ENCODE measurements at regions not wholly inside any gene's neighbourhood (a gene's known extent, or its start where the extent isn't known, plus 50 kb on each side); places are given as distances from the start of the nearest gene placed in this dataset.
A peak's percentile ranks its signal among the peaks of the same experiment; 100 is the strongest.
"Not testable (repeated sequence)": the region's sequence is repeated elsewhere in the genome, so short reads cannot be mapped to it uniquely, and the experiment has no call there.

DNA sequence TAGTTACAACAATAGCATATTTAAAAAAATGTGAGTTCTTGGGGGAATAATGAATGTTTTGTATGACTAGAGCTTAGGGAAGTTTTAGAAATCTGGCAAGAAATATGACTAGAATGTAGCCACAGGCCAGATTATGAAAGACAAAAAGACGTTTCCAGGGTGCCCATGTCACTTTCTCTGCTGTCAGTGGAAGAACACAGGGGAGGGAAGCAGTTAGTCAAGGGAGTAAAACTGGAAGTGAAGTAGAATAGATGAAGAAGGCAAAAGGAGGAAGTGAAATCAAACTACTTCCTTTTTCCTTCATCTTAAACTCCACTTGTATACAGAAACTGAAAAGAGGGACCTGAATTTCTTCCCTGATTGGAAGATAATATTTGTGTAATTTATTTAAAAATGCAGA is 81.2 kb upstream of the ATP2B1 start:
- DNase-seq, result no peak

- DNase-seq, result no peak
Measured at GRCh38 chr12:89787763-89788162, 79.1 kb upstream of the ATP2B1 start.

- DNase-seq, result no peak
Measured at GRCh38 chr12:89786177-89786810, 77.7 kb upstream of the ATP2B1 start.

GRCh38 chr12:89783359-89784060 is 74.9 kb upstream of the ATP2B1 start:
- DNase-seq, result no peak

DNA sequence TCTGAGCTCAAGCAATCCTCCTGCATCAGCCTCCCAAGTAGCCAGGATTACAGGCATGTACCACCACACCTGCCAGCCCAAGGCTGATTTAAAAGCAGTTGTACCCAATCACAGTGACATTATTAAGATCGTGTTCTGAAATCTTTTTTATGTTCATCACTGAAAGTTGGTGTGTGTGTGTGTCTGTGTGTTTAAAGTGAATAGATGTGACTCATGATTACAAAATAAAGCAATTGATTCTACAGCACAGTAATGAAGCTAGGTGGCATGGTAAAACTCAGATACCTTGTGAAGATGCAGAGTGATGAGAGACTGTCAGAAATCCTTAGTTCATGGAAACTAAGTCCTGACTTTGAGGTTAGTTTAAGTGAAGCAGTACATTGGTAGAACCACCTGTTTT is 74.2 kb upstream of the ATP2B1 start:
- DNase-seq, result no peak

- no peak for DNase-seq
Measured at GRCh38 chr12:89781946-89782550, 73.4 kb upstream of the ATP2B1 start.

DNA sequence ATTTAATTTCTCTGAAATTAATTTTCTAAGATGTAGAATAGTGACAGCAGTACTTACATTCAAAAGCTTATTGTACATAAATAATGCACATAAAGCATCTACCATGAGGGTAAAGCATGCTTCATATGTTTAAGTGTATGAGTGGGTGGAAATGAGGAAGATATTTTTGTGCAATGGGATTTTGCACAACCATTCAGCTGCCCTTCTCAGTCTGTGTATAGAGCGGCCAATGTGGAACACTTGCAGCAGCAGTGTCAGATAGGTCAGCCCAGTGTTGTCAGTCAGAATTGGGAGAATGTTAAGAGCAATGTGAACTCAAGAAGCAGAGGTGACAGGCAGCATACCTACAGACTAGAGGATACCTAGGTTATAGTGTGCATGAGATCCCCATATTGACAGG is 72.5 kb upstream of the ATP2B1 start:
- DNase-seq, result no peak

GRCh38 chr12:89779090-89779489 is 70.5 kb upstream of the ATP2B1 start:
- DNase-seq, result no peak

- no peak for DNase-seq
Measured at GRCh38 chr12:89777733-89778379, 69.2 kb upstream of the ATP2B1 start.

GRCh38 chr12:89775986-89776365 is 67.3 kb upstream of the ATP2B1 start:
- DNase-seq, result no peak

DNA sequence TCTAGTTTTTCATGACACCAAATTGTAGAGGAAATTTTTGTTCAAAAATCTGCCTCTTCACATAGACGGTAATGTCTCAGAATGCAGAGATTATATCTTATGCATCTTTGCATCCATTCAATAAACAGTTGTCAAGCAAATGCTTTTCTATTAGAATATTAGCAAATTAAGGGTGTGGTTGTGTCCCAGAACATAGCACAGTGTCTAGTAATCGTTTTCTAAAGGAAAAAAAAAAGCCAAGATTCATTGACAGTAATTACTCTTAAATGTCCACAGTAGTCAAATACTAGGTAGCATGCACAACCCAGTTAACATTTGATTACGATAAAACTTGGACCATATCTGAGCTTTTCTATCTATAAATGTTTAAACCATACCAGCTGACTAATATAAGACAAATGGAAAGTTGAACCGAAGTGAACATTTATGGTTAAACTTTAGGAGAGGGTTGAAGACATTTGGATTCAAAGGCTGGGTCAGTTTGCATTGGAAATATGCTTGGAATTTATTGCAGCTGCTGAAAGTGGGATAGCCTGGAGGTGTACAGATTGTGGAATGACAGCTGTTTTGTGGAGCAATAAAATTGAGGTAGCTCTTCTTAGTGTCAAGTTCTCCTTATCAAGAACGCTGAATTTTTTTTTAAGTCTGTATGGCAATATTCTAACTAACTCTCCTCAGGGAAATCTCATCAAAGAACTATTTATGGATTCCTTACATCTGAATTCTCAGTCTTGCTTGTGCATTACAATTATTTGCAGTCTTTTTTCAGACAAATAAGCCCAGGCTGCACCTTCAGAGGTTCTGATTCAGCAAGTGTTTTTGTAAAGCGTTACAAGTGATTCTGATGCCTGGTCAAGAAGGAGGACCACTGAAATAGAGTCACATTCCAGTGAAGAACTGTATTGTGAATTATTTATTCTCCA is 66.7 kb upstream of the ATP2B1 start:
- DNase-seq, result no peak

DNA sequence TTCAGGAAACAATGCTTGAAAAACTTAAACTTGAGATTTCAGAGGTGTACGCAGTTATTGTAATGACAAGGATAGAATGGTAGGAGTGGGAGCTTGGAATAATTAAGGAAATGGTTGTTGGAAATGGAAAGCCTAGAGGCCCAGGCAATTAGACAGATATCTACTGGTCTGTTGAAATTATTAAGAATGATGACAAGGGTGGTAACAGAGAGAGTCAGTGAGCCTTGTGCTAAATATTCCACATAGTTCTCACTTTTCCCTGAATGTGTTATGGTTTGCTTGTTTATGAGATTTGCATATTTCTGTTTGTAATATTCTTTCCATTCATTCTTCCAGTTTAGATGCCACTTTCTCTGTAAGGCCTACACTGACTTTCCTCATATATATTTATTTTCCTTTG is 66.0 kb upstream of the ATP2B1 start:
- DNase-seq, result no peak

DNA sequence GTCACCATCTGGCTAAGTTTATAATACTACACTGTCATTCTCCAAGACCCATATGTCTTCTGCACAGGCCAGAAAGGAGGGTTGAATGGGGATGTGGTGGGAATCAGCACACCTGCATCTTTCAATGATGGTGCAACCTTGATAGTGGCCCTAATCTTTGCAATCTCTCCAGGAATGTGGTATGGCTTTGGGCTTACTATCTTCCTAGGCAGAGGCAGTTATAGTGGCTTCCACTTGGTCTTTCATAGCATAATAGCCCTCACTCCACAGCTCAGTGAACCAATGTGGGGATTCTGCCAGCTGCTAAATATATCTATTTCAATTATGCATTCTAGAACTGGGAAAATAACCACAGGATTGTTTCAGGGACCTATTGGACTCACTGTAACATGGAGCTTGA is 61.8 kb upstream of the ATP2B1 start:
- no peak for DNase-seq

DNA sequence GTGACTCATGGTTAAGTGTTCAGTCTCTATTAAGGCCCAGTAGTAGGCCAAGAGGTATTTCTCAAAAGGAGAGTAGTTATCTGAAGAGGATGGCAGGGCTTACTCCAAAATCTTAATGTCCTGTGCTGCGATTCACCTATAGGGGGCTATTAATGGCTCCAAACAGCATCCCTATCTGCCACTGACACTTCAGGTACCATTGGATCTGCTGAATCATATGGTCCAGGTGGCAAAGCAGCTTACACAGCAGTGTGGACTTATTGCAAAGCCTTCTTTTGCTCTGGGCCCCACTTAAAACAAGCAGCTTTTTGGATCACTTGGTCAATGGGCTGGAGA is 60.8 kb upstream of the ATP2B1 start:
- no peak for DNase-seq

GRCh38 chr12:89768586-89769482 is 60.2 kb upstream of the ATP2B1 start:
- peak; percentile 79 for DNase-seq

- DNase-seq, result no peak
Measured at GRCh38 chr12:89765959-89766824, 57.6 kb upstream of the ATP2B1 start.

DNA sequence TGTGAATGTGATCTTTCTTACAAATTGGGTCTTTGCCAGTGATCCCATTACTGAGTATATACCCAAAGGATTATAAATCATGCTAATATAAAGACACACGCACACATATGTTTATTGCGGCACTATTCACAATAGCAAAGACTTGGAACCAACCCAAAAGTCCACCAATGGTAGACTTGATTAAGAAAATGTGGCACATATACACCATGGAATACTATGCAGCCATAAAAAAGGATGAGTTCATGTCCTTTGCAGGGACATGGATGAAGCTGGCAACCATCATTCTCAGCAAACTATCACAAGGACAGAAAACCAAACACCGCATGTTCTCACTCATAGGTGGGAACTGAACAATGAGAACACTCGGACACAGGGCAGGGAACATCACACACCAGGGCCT is 55.5 kb upstream of the ATP2B1 start:
- not testable (repeated sequence) for DNase-seq

GRCh38 chr12:89762498-89763170 is 54.0 kb upstream of the ATP2B1 start:
- DNase-seq, result no peak

GRCh38 chr12:89760783-89761182 is 52.1 kb upstream of the ATP2B1 start:
- DNase-seq, result no peak
